ENCODE measurements at regions not wholly inside any gene's neighbourhood (a gene's known extent, or its start where the extent isn't known, plus 50 kb on each side); places are given as distances from the start of the nearest gene placed in this dataset.

DNA sequence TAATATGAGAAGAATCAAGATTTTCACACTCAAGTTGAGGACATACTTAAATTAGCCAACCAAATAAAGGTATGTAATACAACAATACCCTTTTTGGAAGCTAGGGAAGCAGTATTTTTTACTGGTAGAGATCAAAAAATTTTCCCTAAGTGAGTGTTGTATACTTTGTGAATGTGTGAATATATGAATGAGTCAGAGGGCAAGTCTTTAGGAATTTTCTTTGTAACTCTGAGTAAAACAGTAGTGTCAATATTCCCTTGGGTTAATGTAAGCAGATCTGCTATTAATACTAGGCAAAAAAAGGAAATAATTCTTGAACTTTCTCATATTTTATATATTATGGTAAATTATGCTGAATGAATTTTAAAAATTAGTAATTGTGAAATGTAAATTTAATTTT lies 1161.8 kb upstream of the MIR17HG start:
- Mint-ChIP-seq H3K27ac (no peak overlapping the region), H3K4me3 (no peak overlapping the region), H3K4me1 (ENCODE audit: low read depth) (no peaks in the 10 kb centered on the region), H3K9me3 (peaks cover 4% of the 10 kb centered on the region), H3K36me3 (ENCODE audit: low read depth) (no peaks in the 10 kb centered on the region), H3K27me3 (ENCODE audit: low read depth) (no peaks in the 10 kb centered on the region)
- no peak for DNase-seq
- CTCF ChIA-PET, result no interaction called here
- intact Hi-C loops (cut with micrococcal nuclease), result no loop called here

DNA sequence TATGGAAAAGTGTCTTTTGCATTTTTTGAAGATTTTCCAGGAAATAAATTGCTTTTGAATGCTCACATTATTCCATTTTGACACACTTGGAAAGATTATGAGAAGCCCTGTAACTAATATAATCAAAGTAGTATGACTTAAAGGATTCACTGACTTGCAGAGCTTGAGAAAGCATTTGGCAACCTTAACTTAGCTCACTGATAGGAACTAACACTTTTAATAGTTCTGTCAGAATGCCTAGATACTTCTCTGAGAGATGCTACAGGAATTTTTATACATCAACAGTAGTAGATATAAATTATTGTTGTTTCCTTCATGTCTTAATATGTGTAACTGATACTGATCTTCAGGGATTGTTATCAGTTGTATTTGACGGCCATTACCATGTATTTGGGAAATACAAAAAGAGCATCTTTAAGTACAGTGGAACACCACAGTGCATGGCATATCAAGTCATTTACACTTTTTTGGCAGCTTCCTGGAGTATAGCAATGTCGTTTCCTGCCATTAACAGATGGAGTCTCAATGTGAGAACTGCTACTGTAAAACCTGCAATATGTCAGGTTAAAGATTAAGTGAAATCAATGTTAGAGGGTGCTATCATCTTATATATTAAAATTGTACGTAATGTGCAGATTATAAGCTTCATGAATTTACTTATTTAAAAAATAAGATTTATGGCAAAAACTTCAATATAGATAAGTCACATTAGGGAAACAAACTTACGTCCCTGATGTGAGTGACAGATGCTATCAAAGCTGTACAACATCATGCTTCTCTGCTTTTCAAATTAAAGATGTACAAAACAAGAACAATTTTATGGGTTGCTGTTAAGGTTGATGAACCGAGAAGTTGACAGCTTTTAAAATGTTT lies 1159.8 kb upstream of the MIR17HG start:
- Mint-ChIP-seq H3K9me3 (peaks cover 6% of the 10 kb centered on the region), H3K36me3 (ENCODE audit: low read depth) (no peaks in the 10 kb centered on the region), H3K27me3 (ENCODE audit: low read depth) (no peaks in the 10 kb centered on the region), H3K4me1 (ENCODE audit: low read depth) (no peaks in the 10 kb centered on the region), H3K4me3 (no peak overlapping the region), H3K27ac (no peak overlapping the region)
- DNase-seq, result no peak
- intact Hi-C loops (cut with micrococcal nuclease), result no loop called here
- CTCF ChIA-PET, result no interaction called here

DNA sequence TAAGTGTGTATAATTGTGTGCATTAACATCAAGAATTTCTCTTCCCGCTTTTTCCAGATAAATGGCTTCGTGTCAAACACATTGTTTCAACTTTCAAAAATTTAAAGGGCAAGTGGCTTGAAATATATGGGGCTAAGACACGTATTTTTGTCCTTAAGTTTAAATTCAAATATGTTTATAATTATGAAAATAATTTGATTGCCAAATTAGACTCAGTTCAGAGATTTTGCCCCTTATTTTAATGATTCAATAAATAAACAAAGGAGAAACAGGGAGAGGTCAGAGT lies 1159.2 kb upstream of the MIR17HG start:
- Mint-ChIP-seq H3K9me3 (peaks cover 6% of the 10 kb centered on the region), H3K4me3 (no peak overlapping the region), H3K27ac (no peak overlapping the region), H3K27me3 (ENCODE audit: low read depth) (no peaks in the 10 kb centered on the region), H3K36me3 (ENCODE audit: low read depth) (no peaks in the 10 kb centered on the region), H3K4me1 (ENCODE audit: low read depth) (no peaks in the 10 kb centered on the region)
- CTCF ChIA-PET, result no interaction called here
- intact Hi-C loops (cut with micrococcal nuclease), result no loop called here
- DNase-seq, result no peak

DNA sequence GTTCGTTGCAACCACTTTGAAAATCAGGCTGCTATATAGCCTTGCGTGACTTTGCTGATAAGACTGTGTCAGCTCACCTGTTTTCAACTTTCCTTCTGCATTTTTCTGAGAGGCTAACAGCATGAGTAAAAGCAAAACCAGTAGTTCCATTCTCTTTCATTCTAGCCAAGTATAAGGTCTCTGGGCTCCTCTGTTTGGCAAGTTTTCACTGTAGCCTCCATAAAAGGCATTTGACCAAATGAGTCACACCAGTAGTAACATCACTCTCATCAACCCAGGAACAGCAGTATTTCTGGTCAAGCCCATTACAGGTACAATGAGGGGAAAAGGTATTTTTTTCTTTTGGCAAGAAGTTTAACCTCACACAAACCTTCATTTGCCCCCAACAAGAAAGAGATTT lies 1149.8 kb upstream of the MIR17HG start:
- no peak overlapping the region for H3K4me3 Mint-ChIP-seq
- no peaks in the 10 kb centered on the region for H3K4me1 Mint-ChIP-seq (ENCODE audit: low read depth)
- H3K36me3 Mint-ChIP-seq (ENCODE audit: low read depth), result no peaks in the 10 kb centered on the region
- DNase-seq, result no peak
- no peaks in the 10 kb centered on the region for H3K27me3 Mint-ChIP-seq (ENCODE audit: low read depth)
- no peak overlapping the region for H3K27ac Mint-ChIP-seq
- intact Hi-C loops (cut with micrococcal nuclease), result no loop called here
- no peaks in the 10 kb centered on the region for H3K9me3 Mint-ChIP-seq
- CTCF ChIA-PET, result no interaction called here

GRCh38 chr13:90201202-90201601 lies 1146.3 kb upstream of the MIR17HG start:
- intact Hi-C loops (cut with micrococcal nuclease), result no loop called here
- CTCF ChIA-PET, result no interaction called here
- no peaks in the 10 kb centered on the region for H3K36me3 Mint-ChIP-seq (ENCODE audit: low read depth)
- no peaks in the 10 kb centered on the region for H3K27me3 Mint-ChIP-seq (ENCODE audit: low read depth)
- peaks cover 1% of the 10 kb centered on the region for H3K9me3 Mint-ChIP-seq
- H3K27ac Mint-ChIP-seq, result no peak overlapping the region
- H3K4me3 Mint-ChIP-seq, result no peak overlapping the region
- DNase-seq, result no peak
- H3K4me1 Mint-ChIP-seq (ENCODE audit: low read depth), result no peaks in the 10 kb centered on the region

- intact Hi-C loops (cut with micrococcal nuclease), result no loop called here
- CTCF ChIA-PET, result no interaction called here
- Mint-ChIP-seq H3K36me3 (ENCODE audit: low read depth) (no peaks in the 10 kb centered on the region), H3K9me3 (peaks cover 4% of the 10 kb centered on the region), H3K4me1 (ENCODE audit: low read depth) (no peaks in the 10 kb centered on the region), H3K27ac (no peak overlapping the region), H3K4me3 (no peak overlapping the region), H3K27me3 (ENCODE audit: low read depth) (no peaks in the 10 kb centered on the region)
- DNase-seq, result no peak
Observed at GRCh38 chr13:90201676-90202460, 1145.6 kb upstream of the MIR17HG start.

GRCh38 chr13:90205081-90205480 lies 1142.4 kb upstream of the MIR17HG start:
- intact Hi-C loops (cut with micrococcal nuclease), result no loop called here
- Mint-ChIP-seq H3K27ac (no peak overlapping the region), H3K4me3 (no peak overlapping the region), H3K4me1 (ENCODE audit: low read depth) (no peaks in the 10 kb centered on the region), H3K36me3 (ENCODE audit: low read depth) (no peaks in the 10 kb centered on the region), H3K9me3 (peaks cover 13% of the 10 kb centered on the region), H3K27me3 (ENCODE audit: low read depth) (no peaks in the 10 kb centered on the region)
- CTCF ChIA-PET, result no interaction called here
- no peak for DNase-seq

DNA sequence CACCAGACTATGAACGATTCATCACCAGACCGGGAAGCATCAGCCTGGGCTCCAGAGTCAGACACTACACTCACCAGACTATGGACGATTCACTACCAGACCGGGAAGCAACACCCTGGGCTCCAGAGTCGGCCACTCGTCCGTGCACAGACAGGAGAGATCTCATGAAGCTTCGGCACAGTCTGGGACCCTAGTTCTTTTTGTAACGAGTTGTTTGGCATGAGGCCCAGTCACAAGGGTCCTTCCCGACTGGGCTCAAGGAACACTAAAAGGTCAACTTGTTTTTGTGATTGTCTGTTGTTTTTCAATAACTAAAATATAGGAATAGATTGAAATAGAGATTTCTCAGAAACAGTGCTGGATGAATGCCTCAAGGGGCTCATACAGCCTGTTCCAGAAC lies 1141.6 kb upstream of the MIR17HG start:
- no peak for DNase-seq
- Mint-ChIP-seq H3K27ac (no peak overlapping the region), H3K27me3 (ENCODE audit: low read depth) (no peaks in the 10 kb centered on the region), H3K9me3 (peaks cover 13% of the 10 kb centered on the region), H3K4me3 (no peak overlapping the region), H3K4me1 (ENCODE audit: low read depth) (no peaks in the 10 kb centered on the region), H3K36me3 (ENCODE audit: low read depth) (no peaks in the 10 kb centered on the region)
- intact Hi-C loops (cut with micrococcal nuclease), result no loop called here
- CTCF ChIA-PET, result no interaction called here

DNA sequence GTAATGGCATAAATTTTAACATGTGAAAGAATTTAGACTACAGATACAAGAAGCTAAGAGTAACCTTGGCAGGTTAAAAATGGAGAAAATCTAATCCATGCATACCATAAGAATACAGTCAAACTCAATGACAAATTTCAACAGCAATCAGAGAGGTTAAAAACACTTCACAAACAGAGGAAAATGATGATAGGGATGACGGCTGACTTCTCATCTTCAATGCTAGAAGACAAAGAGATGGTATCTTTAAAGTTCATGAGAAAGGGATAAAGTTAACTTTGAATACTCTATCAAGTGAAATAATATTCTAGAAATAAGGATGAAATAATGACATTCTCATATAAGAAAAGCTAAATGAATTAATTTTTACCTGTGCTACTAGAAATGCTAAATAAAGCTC lies 1130.2 kb upstream of the MIR17HG start:
- intact Hi-C loops (cut with micrococcal nuclease), result no loop called here
- H3K4me1 Mint-ChIP-seq (ENCODE audit: low read depth), result no peaks in the 10 kb centered on the region
- CTCF ChIA-PET, result no interaction called here
- H3K36me3 Mint-ChIP-seq (ENCODE audit: low read depth), result no peaks in the 10 kb centered on the region
- peaks cover 3% of the 10 kb centered on the region for H3K9me3 Mint-ChIP-seq
- no peak overlapping the region for H3K4me3 Mint-ChIP-seq
- no peaks in the 10 kb centered on the region for H3K27me3 Mint-ChIP-seq (ENCODE audit: low read depth)
- no peak for DNase-seq
- no peak overlapping the region for H3K27ac Mint-ChIP-seq

DNA sequence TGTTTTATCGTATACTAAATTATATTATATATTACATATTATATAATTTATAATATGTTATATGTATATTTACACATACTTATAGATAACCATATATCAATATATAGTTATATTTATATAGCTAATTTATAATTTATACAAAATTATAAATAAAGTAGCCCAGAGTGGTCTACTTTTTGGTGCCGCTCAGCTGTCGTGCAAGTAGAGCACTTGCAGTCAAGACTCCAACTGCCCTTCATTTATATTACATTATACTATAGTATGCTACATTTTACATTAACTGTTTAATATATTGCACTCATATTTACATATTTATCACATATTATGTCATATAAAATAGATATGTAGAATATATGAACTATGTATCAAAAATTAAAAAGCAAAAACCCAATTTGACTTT lies 1124.7 kb upstream of the MIR17HG start:
- intact Hi-C loops (cut with micrococcal nuclease), result no loop called here
- no peak overlapping the region for H3K4me3 Mint-ChIP-seq
- H3K36me3 Mint-ChIP-seq (ENCODE audit: low read depth), result no peaks in the 10 kb centered on the region
- DNase-seq, result no peak
- peaks cover 2% of the 10 kb centered on the region for H3K9me3 Mint-ChIP-seq
- no peak overlapping the region for H3K27ac Mint-ChIP-seq
- no peaks in the 10 kb centered on the region for H3K4me1 Mint-ChIP-seq (ENCODE audit: low read depth)
- CTCF ChIA-PET, result no interaction called here
- no peaks in the 10 kb centered on the region for H3K27me3 Mint-ChIP-seq (ENCODE audit: low read depth)

DNA sequence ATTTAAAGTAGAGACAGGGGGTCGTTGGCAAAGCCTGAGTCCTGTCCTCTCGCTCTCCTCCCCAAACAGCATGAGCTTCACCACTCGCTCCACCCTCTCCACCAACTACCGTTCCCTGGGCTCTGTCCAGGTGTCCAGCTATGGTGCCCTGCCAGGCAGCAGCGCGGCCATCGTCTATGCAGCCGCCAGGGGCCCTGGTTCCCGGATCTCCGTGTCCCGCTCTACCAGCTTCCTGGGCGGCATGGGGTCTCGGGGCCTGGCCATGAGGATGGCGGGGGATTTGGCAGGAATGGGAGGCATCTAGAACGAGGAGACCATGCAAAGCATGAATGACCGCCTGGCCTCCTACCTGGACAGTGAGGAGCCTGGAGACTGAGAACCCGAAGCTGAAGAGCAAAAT lies 1117.2 kb upstream of the MIR17HG start:
- intact Hi-C loops (cut with micrococcal nuclease), result no loop called here
- H3K27ac Mint-ChIP-seq, result no peak overlapping the region
- H3K27me3 Mint-ChIP-seq (ENCODE audit: low read depth), result no peaks in the 10 kb centered on the region

GRCh38 chr13:90232291-90232690 lies 1115.2 kb upstream of the MIR17HG start:
- CTCF ChIA-PET, result no interaction called here
- Mint-ChIP-seq H3K27me3 (ENCODE audit: low read depth) (no peaks in the 10 kb centered on the region), H3K4me1 (ENCODE audit: low read depth) (no peaks in the 10 kb centered on the region), H3K4me3 (no peak overlapping the region), H3K36me3 (ENCODE audit: low read depth) (no peaks in the 10 kb centered on the region), H3K9me3 (peaks cover 10% of the 10 kb centered on the region), H3K27ac (no peak overlapping the region)
- DNase-seq, result no peak
- intact Hi-C loops (cut with micrococcal nuclease), result no loop called here

More for the DNA sequence above, 1117.2 kb upstream of the MIR17HG start:
- H3K4me3 Mint-ChIP-seq, result no peak overlapping the region
- H3K4me1 Mint-ChIP-seq (ENCODE audit: low read depth), result no peaks in the 10 kb centered on the region
- peaks cover 7% of the 10 kb centered on the region for H3K9me3 Mint-ChIP-seq
- no peaks in the 10 kb centered on the region for H3K36me3 Mint-ChIP-seq (ENCODE audit: low read depth)
- no peak for DNase-seq
- CTCF ChIA-PET, result no interaction called here

All from activated naive CD4-positive, alpha-beta T cell treated with anti-CD3 and anti-CD28 coated beads for 36 hours (primary cell).